GM23338 (cell line): ENCODE measurements at regions not wholly inside any gene's neighbourhood (a gene's known extent, or its start where the extent isn't known, plus 50 kb on each side); places are given as distances from the start of the nearest gene placed in this dataset.

Experiments
- ATAC-seq: fragments of 200-7000 bp; cut with Tn5 transposase; 3 replicates; pipeline ENCODE4 v1.9.1; 2020
- DNase-seq: peaks from one replicate; pipeline ENCODE4 v3.0.0-alpha.2; 2015; ENCODE audit warnings: low spot score
- H2AFZ ChIP-seq: fragments of 200-600 bp; sonication (generic); 2 replicates; pipeline ENCODE4 v1.8.0; 2016; ENCODE audit warnings: antibody characterized with exemption, mild to moderate bottlenecking, moderate library complexity
- H3F3A ChIP-seq: fragments of 200-600 bp; sonication (generic); replicated peaks from 2 replicates; pipeline ENCODE4 v1.8.0; 2017; ENCODE audit warnings: antibody characterized with exemption, mixed run types, low read depth
- H3K27ac ChIP-seq: fragments of 200-600 bp; sonication (generic); 2 replicates; pipeline ENCODE4 v1.6.1; 2016; ENCODE audit warnings: low read depth
- H3K27me3 ChIP-seq: fragments of 200-600 bp; sonication (generic); 2 replicates; pipeline ENCODE4 v1.8.0; 2016; ENCODE audit warnings: mild to moderate bottlenecking, mixed run types, moderate library complexity; ENCODE audit not compliant: insufficient read depth
- H3K36me3 ChIP-seq: fragments of 200-600 bp; sonication (generic); 2 replicates; pipeline ENCODE4 v1.8.0; 2016; ENCODE audit warnings: mild to moderate bottlenecking; ENCODE audit not compliant: insufficient read depth
- H3K4me1 ChIP-seq: fragments of 200-600 bp; sonication (generic); 2 replicates; pipeline ENCODE4 v1.8.0; 2016; ENCODE audit warnings: mild to moderate bottlenecking, moderate library complexity; ENCODE audit not compliant: insufficient read depth
- H3K4me2 ChIP-seq: fragments of 200-600 bp; sonication (generic); 2 replicates; pipeline ENCODE4 v1.7.1; 2017; ENCODE audit warnings: mixed run types
- H3K4me3 ChIP-seq: fragments of 200-600 bp; sonication (generic); 2 replicates; pipeline ENCODE4 v1.6.1; 2016; ENCODE audit warnings: mixed run types
- H3K79me2 ChIP-seq: fragments of 200-600 bp; sonication (generic); replicated peaks from 2 replicates; pipeline ENCODE4 v1.8.0; 2017; ENCODE audit warnings: mild to moderate bottlenecking; ENCODE audit not compliant: insufficient read depth
- H3K9me2 ChIP-seq: fragments of 200-600 bp; sonication (generic); 2 replicates; pipeline ENCODE4 v1.8.0; 2017; ENCODE audit not compliant: insufficient read depth
- H4K20me1 ChIP-seq: fragments of 200-600 bp; sonication (generic); replicated peaks from 2 replicates; pipeline ENCODE4 v1.8.0; 2017; ENCODE audit warnings: mild to moderate bottlenecking; ENCODE audit not compliant: insufficient read depth
- H3K27ac Mint-ChIP-seq: 2 replicates; pipeline ENCODE4 v1.8.0; 2020; ENCODE audit warnings: inconsistent platforms, mild to moderate bottlenecking, moderate library complexity, mixed read lengths
- H3K27me3 Mint-ChIP-seq: 3 replicates; pipeline ENCODE4 v1.8.0; 2022; ENCODE audit warnings: low read depth, mild to moderate bottlenecking, moderate library complexity, mixed read lengths, inconsistent platforms; ENCODE audit not compliant: insufficient read depth, poor library complexity
- H3K36me3 Mint-ChIP-seq: 3 replicates; pipeline ENCODE4 v1.8.0; 2021; ENCODE audit warnings: low read depth, mild to moderate bottlenecking, inconsistent platforms, moderate library complexity, mixed read lengths
- H3K4me1 Mint-ChIP-seq: 3 replicates; pipeline ENCODE4 v1.8.0; 2020; ENCODE audit warnings: mild to moderate bottlenecking, inconsistent platforms, mixed read lengths
- H3K4me3 Mint-ChIP-seq: 3 replicates; pipeline ENCODE4 v1.8.0; 2021; ENCODE audit warnings: moderate library complexity, mild to moderate bottlenecking, inconsistent platforms, mixed read lengths
- H3K9me3 Mint-ChIP-seq: 3 replicates; pipeline ENCODE4 v1.8.0; 2020; ENCODE audit warnings: moderate library complexity, mild to moderate bottlenecking, inconsistent platforms, mixed read lengths
- CREB1 ChIP-seq: fragments of 250-450 bp; sonication (Bioruptor Pico); IDR thresholded peaks from 2 replicates; pipeline ENCODE4 v1.5.0; 2020; ENCODE audit warnings: low read depth, mild to moderate bottlenecking, moderate library complexity
- CTCF ChIP-seq, 2 experiments: fragments of 200-600 bp in 1 of 2; sonication (generic) in 1 of 2; conservative IDR thresholded peaks; 2 replicates each; pipeline versions ENCODE4 v1.5.1 to v1.6.1; 2016 to 2017; ENCODE audit warnings: antibody characterized with exemption in 2 of 2, low read depth in 2 of 2, mild to moderate bottlenecking in 2 of 2, moderate library complexity in 1 of 2
- ETS1 ChIP-seq: IDR thresholded peaks from 2 replicates; pipeline ENCODE4 v1.6.1; 2016; ENCODE audit warnings: antibody characterized with exemption
- EZH2 ChIP-seq: fragments of 200-600 bp; sonication (generic); IDR thresholded peaks from one replicate; pipeline ENCODE4 v1.8.0; 2017; ENCODE audit warnings: antibody characterized with exemption, mild to moderate bottlenecking, low read depth; ENCODE audit not compliant: unreplicated experiment
- EZH2phosphoT487 ChIP-seq: fragments of 200-600 bp; sonication (generic); IDR thresholded peaks from one replicate; pipeline ENCODE4 v1.8.1; 2018; ENCODE audit warnings: antibody characterized with exemption; ENCODE audit not compliant: unreplicated experiment
- JUNB ChIP-seq: IDR thresholded peaks from one replicate; pipeline ENCODE4 v1.6.1; 2016; ENCODE audit warnings: antibody characterized with exemption; ENCODE audit not compliant: unreplicated experiment
- NANOG ChIP-seq: IDR thresholded peaks from 2 replicates; pipeline ENCODE4 v1.6.1; 2016; ENCODE audit warnings: antibody characterized with exemption, borderline replicate concordance
- POLR2AphosphoS5 ChIP-seq: IDR thresholded peaks from 2 replicates; pipeline ENCODE4 v1.6.1; 2016; ENCODE audit warnings: antibody characterized with exemption, low read depth
- REST ChIP-seq: IDR thresholded peaks from one replicate; pipeline ENCODE4 v1.6.1; 2018; ENCODE audit warnings: antibody characterized with exemption; ENCODE audit not compliant: unreplicated experiment
- STAT1 ChIP-seq: IDR thresholded peaks from one replicate; pipeline ENCODE4 v1.6.1; 2016; ENCODE audit warnings: antibody characterized with exemption; ENCODE audit not compliant: unreplicated experiment
- ZNF114 ChIP-seq: fragments of 250-450 bp; sonication (Bioruptor Pico); IDR thresholded peaks from 2 replicates; pipeline ENCODE4 v1.5.0; 2020; ENCODE audit warnings: mild to moderate bottlenecking, moderate library complexity
- ZNF331 ChIP-seq: fragments of 250-450 bp; sonication (Bioruptor Pico); IDR thresholded peaks from 2 replicates; pipeline ENCODE4 v1.5.0; 2020; ENCODE audit warnings: low read depth, mild to moderate bottlenecking, moderate library complexity
- ZNF462 ChIP-seq: fragments of 250-450 bp; sonication (Bioruptor Pico); IDR thresholded peaks from 2 replicates; pipeline ENCODE4 v1.5.0; 2020; ENCODE audit warnings: mild to moderate bottlenecking, moderate library complexity

- ATAC-seq (no peak), DNase-seq (no peak)
- H3K79me2 ChIP-seq: no peaks in the 10 kb centered on the region
- Mint-ChIP-seq H3K4me1 (peaks cover 11% of the 10 kb centered on the region; the same call in 2 of the 3 replicates), H3K27ac (no peak overlapping the region), H3K27me3 (peaks cover 3% of the 10 kb centered on the region), H3K36me3 (no peaks in the 10 kb centered on the region), H3K9me3 (no peaks in the 10 kb centered on the region; the same call in 2 of the 3 replicates), H3K4me3 (no peak overlapping the region)
- no peak overlapping the region for H3K4me3 ChIP-seq
- no peaks in the 10 kb centered on the region for H3F3A ChIP-seq
- TF ChIP-seq ZNF114 (no peak), ZNF462 (CRISPR knock-in tag) (no peak), CREB1 (CRISPR knock-in tag) (no peak), REST (no peak), STAT1 (no peak), ZNF331 (CRISPR knock-in tag) (no peak), POLR2AphosphoS5 (no peak), JUNB (no peak), EZH2phosphoT487 (no peak), ETS1 (no peak), EZH2 (no peak), CTCF (conservative IDR thresholded peaks at IDR 0.05; ENCODE audit: low read depth in 2 of 2) (no peak), NANOG (no peak)
- H3K4me2 ChIP-seq: no peak overlapping the region
- no peaks in the 10 kb centered on the region for H3K27me3 ChIP-seq
- H2AFZ ChIP-seq: peak overlapping the region; percentile 1; the same call in 1 of the 2 replicates
- no peak overlapping the region for H3K27ac ChIP-seq
- no peaks in the 10 kb centered on the region for H3K9me2 ChIP-seq
- 0 out of 2 replicates have a peak, but pooled peaks cover 4% of the 10 kb centered on the region for H3K4me1 ChIP-seq
- no peaks in the 10 kb centered on the region for H4K20me1 ChIP-seq
- H3K36me3 ChIP-seq: no peaks in the 10 kb centered on the region
Measured at GRCh38 chr12:25859976-25860375, 98.5 kb upstream of the RASSF8 start.
